IMR-90 (cell line): ENCODE measurements at regions not wholly inside any gene's neighbourhood (a gene's known extent, or its start where the extent isn't known, plus 50 kb on each side); places are given as distances from the start of the nearest gene placed in this dataset.

Source experiments
- ATAC-seq: fragments of 200-7000 bp; cut with Tn5 transposase; 2 replicates; pipeline ENCODE4 v1.9.1; 2020; ENCODE audit warnings: low read depth, mild to moderate bottlenecking, moderate library complexity
- BruUV-seq: library from RNA; stranded (reverse); fragments of 400-500 nt; replicated peaks from 2 replicates; lab custom pipeline; 2021; lab: Mats Ljungman, UMichigan
- CTCF ChIA-PET: fragments of 300-600 bp; formaldehyde crosslinking; extraction: SDS; loops from one replicate; lab custom pipeline; 2021; ENCODE audit warnings: antibody characterized with exemption; lab: Yijun Ruan, JAX
- POLR2A ChIA-PET: fragments of 300-600 bp; sonication (Branson Sonifier 250); formaldehyde crosslinking; loops from one replicate; lab custom pipeline; 2022; ENCODE audit warnings: antibody characterized with exemption; ENCODE audit not compliant: unreplicated experiment; lab: Charles Lee
- DNase-seq: peaks from one replicate; pipeline ENCODE4 v3.0.0; 2013
- H2AFZ ChIP-seq: replicated peaks from 2 replicates; pipeline ENCODE3; 2013; ENCODE audit warnings: low read length, mild to moderate bottlenecking; ENCODE audit not compliant: poor library complexity
- H2AK5ac ChIP-seq: 2 replicates; pipeline ENCODE4 v1.6.1; 2013; ENCODE audit warnings: low read depth, low read length, inconsistent platforms
- H2AK9ac ChIP-seq: replicated peaks from 2 replicates; pipeline ENCODE3; 2013; ENCODE audit warnings: mild to moderate bottlenecking, low read depth, low read length, moderate library complexity; ENCODE audit not compliant: poor library complexity
- H2BK120ac ChIP-seq: 2 replicates; pipeline ENCODE4 v1.6.1; 2013; ENCODE audit warnings: low read depth, low read length, inconsistent platforms
- H2BK15ac ChIP-seq: 3 replicates; pipeline ENCODE4 v1.6.1; 2013; ENCODE audit warnings: low read depth, low read length, inconsistent platforms
- H2BK20ac ChIP-seq: 2 replicates; pipeline ENCODE4 v1.6.1; 2013; ENCODE audit warnings: low read depth, mild to moderate bottlenecking, inconsistent platforms, low read length, moderate library complexity
- H2BK5ac ChIP-seq: 2 replicates; pipeline ENCODE4 v1.6.1; 2013; ENCODE audit warnings: mild to moderate bottlenecking, low read depth, low read length, inconsistent platforms; ENCODE audit not compliant: poor library complexity, severe bottlenecking
- H3K14ac ChIP-seq: replicated peaks from 2 replicates; pipeline ENCODE4 v1.6.1; 2013; ENCODE audit warnings: low read depth, low read length, inconsistent platforms
- H3K18ac ChIP-seq: 2 replicates; pipeline ENCODE4 v1.6.1; 2013; ENCODE audit warnings: low read depth, low read length, control low read depth
- H3K23ac ChIP-seq: 2 replicates; pipeline ENCODE4 v1.6.1; 2013; ENCODE audit warnings: low read depth, low read length, inconsistent platforms
- H3K27ac ChIP-seq: 2 replicates; pipeline ENCODE4 v1.5.1; 2013; ENCODE audit warnings: mild to moderate bottlenecking, control low read depth, low read length; ENCODE audit not compliant: insufficient read depth
- H3K27me3 ChIP-seq: 2 replicates; pipeline ENCODE4 v1.6.1; 2013; ENCODE audit warnings: low read length; ENCODE audit not compliant: control insufficient read depth, insufficient read depth
- H3K36me3 ChIP-seq: 2 replicates; pipeline ENCODE4 v1.6.1; 2013; ENCODE audit warnings: low read length, mixed read lengths; ENCODE audit not compliant: control insufficient read depth, insufficient read depth
- H3K4ac ChIP-seq: 2 replicates; pipeline ENCODE4 v1.6.1; 2013; ENCODE audit warnings: low read depth, low read length, inconsistent platforms
- H3K4me1 ChIP-seq: 2 replicates; pipeline ENCODE4 v1.6.1; 2013; ENCODE audit warnings: low read length, mixed read lengths; ENCODE audit not compliant: control insufficient read depth, insufficient read depth
- H3K4me2 ChIP-seq: 2 replicates; pipeline ENCODE4 v1.6.1; 2013; ENCODE audit warnings: low read depth, mild to moderate bottlenecking, control low read depth, low read length, moderate library complexity
- H3K4me3 ChIP-seq: 2 replicates; pipeline ENCODE4 v1.5.1; 2013; ENCODE audit warnings: low read depth, mild to moderate bottlenecking, control low read depth, low read length, moderate library complexity; ENCODE audit not compliant: insufficient read depth
- H3K56ac ChIP-seq: 2 replicates; pipeline ENCODE4 v1.6.1; 2013; ENCODE audit warnings: low read length, inconsistent platforms; ENCODE audit not compliant: insufficient read depth; ENCODE audit errors: extremely low read depth
- H3K79me1 ChIP-seq, 2 experiments: 2 replicates each; pipeline ENCODE4 v1.6.1; 2013; ENCODE audit warnings: low read length in 2 of 2, inconsistent platforms in 1 of 2, low read depth in 1 of 2
- H3K9ac ChIP-seq: 2 replicates; pipeline ENCODE4 v1.6.1; 2013; ENCODE audit warnings: low read depth, low read length, control low read depth
- H3K9me1 ChIP-seq: 2 replicates; pipeline ENCODE4 v1.6.1; 2013; ENCODE audit warnings: low read length, inconsistent platforms; ENCODE audit not compliant: insufficient read depth
- H3K9me3 ChIP-seq: 2 replicates; pipeline ENCODE4 v1.6.1; 2013; ENCODE audit warnings: low read length; ENCODE audit not compliant: control insufficient read depth, insufficient read depth
- H4K20me1 ChIP-seq: 2 replicates; pipeline ENCODE4 v1.6.1; 2013; ENCODE audit warnings: low read length, inconsistent platforms; ENCODE audit not compliant: insufficient read depth
- H4K5ac ChIP-seq: 2 replicates; pipeline ENCODE4 v1.6.1; 2013; ENCODE audit warnings: mild to moderate bottlenecking, low read depth, low read length, control low read depth
- H4K8ac ChIP-seq, 2 experiments: 2 replicates each; pipeline ENCODE4 v1.6.1; 2013; ENCODE audit warnings: low read depth in 2 of 2, low read length in 2 of 2, control low read depth in 1 of 2, inconsistent platforms in 1 of 2
- H4K91ac ChIP-seq: 2 replicates; pipeline ENCODE4 v1.6.1; 2013; ENCODE audit warnings: low read depth, low read length, inconsistent platforms; ENCODE audit not compliant: insufficient read depth
- BHLHE40 ChIP-seq: fragments of 150-350 bp; IDR thresholded peaks from 2 replicates; pipeline ENCODE4 v1.6.1; 2016; ENCODE audit warnings: mild to moderate bottlenecking, low read depth, low read length
- ELK1 ChIP-seq: fragments of 150-350 bp; IDR thresholded peaks from 2 replicates; pipeline ENCODE4 v1.6.1; 2016; ENCODE audit warnings: low read depth, mild to moderate bottlenecking, low read length, moderate library complexity, borderline replicate concordance
- FOS ChIP-seq: fragments of 150-350 bp; IDR thresholded peaks from 2 replicates; pipeline ENCODE4 v1.6.1; 2016; ENCODE audit warnings: low read depth, low read length
- MAFK ChIP-seq: IDR thresholded peaks from 2 replicates; pipeline ENCODE4 v1.6.1; 2012; ENCODE audit warnings: low read depth, low read length, improper control_type of control experiment
- MAZ ChIP-seq: IDR thresholded peaks from 2 replicates; pipeline ENCODE4 v1.6.1; 2012; ENCODE audit warnings: low read depth, mild to moderate bottlenecking, low read length, improper control_type of control experiment, moderate library complexity, borderline replicate concordance
- MXI1 ChIP-seq: IDR thresholded peaks from 2 replicates; pipeline ENCODE4 v1.6.1; 2012; ENCODE audit warnings: low read depth, mild to moderate bottlenecking, low read length, moderate library complexity, borderline replicate concordance
- NFE2L2 ChIP-seq: fragments of 150-350 bp; IDR thresholded peaks from 2 replicates; pipeline ENCODE4 v1.6.1; 2016; ENCODE audit warnings: low read depth, mild to moderate bottlenecking, low read length
- POLR2A ChIP-seq: IDR thresholded peaks from 2 replicates; pipeline ENCODE4 v1.6.1; 2012; ENCODE audit warnings: mild to moderate bottlenecking, low read depth, low read length
- RAD21 ChIP-seq: IDR thresholded peaks from 2 replicates; pipeline ENCODE4 v1.6.1; 2012; ENCODE audit warnings: low read length, improper control_type of control experiment
- USF2 ChIP-seq: fragments of 150-350 bp; IDR thresholded peaks from 2 replicates; pipeline ENCODE4 v1.6.1; 2017; ENCODE audit warnings: mild to moderate bottlenecking, antibody characterized with exemption, low read length, low read depth
- WGBS, 2 experiments: methylation state at CpG; one replicate each; pipeline versions ENCODE4 v1.1.5 to v1.1.7; 2013; ENCODE audit warnings: missing lambda C conversion rate in 2 of 2; ENCODE audit not compliant: insufficient read length in 1 of 2; ENCODE audit errors: extremely low coverage in 2 of 2; 5-methylcytosine and 5-hydroxymethylcytosine counted together
- dilution Hi-C: fragments of 300-500 bp; cut with HindIII; formaldehyde crosslinking; loops from one replicate; pipeline ENCODE4 v1.14.3; 2018; ENCODE audit warnings: low sequenced_read_pairs; ENCODE audit not compliant: unreplicated experiment
- in situ Hi-C: fragments of 300-500 bp; cut with MboI; formaldehyde crosslinking; loops from 3 replicates; pipeline ENCODE4 v1.14.3; 2019; ENCODE audit warnings: low sequenced_read_pairs, inconsistent platforms, mixed read lengths
- intact Hi-C: fragments of 100-400 bp; cut with micrococcal nuclease; formaldehyde crosslinking; loops from 2 replicates; pipeline ENCODE4 v1.10.0; 2022
- TF ChIP-seq, protein P1 (sequence below): conservative IDR thresholded peaks from 2 replicates; pipeline ENCODE4 v1.5.1; 2012; ENCODE audit warnings: mild to moderate bottlenecking, low read depth, low read length, improper control_type of control experiment

GRCh38 chr13:40376296-40376849 is 290.1 kb downstream of the FOXO1 start:
- Histone ChIP-seq H4K5ac (no peak overlapping the region), H2BK5ac (no peak overlapping the region), H2BK120ac (no peak overlapping the region), H4K8ac (no peak overlapping the region), H2AFZ (no peak overlapping the region), H3K27ac (no peak overlapping the region), H2AK5ac (no peak overlapping the region), H3K27me3 (peaks cover 18% of the 10 kb centered on the region), H4K91ac (no peak overlapping the region), H3K9me3 (no peaks in the 10 kb centered on the region), H3K56ac (no peak overlapping the region), H3K18ac (no peak overlapping the region), H3K4me3 (no peak overlapping the region), H3K36me3 (no peaks in the 10 kb centered on the region), H2BK20ac (no peak overlapping the region), H3K23ac (no peak overlapping the region), H3K79me1 (no peaks in the 10 kb centered on the region), H2AK9ac (no peak overlapping the region), H3K9me1 (no peaks in the 10 kb centered on the region), H3K4me2 (no peak overlapping the region), H3K4me1 (no peaks in the 10 kb centered on the region), H2BK15ac (no peak overlapping the region), H3K9ac (no peak overlapping the region), H4K20me1 (no peaks in the 10 kb centered on the region), H3K4ac (no peak overlapping the region), H3K14ac (no peak overlapping the region)
- in situ Hi-C loops: no loop called here
- 80% methylated on average over 2 of the region's 4 CpGs; no CpG with 5 or more reads in 1 of the 2 experiments for WGBS, 2 experiments
- TF ChIP-seq BHLHE40 (no peak), MAZ (no peak), RAD21 (no peak), NFE2L2 (no peak), USF2 (no peak), POLR2A (no peak), ELK1 (no peak), FOS (no peak), MXI1 (no peak), MAFK (no peak)
- TF ChIP-seq, protein P1, sequence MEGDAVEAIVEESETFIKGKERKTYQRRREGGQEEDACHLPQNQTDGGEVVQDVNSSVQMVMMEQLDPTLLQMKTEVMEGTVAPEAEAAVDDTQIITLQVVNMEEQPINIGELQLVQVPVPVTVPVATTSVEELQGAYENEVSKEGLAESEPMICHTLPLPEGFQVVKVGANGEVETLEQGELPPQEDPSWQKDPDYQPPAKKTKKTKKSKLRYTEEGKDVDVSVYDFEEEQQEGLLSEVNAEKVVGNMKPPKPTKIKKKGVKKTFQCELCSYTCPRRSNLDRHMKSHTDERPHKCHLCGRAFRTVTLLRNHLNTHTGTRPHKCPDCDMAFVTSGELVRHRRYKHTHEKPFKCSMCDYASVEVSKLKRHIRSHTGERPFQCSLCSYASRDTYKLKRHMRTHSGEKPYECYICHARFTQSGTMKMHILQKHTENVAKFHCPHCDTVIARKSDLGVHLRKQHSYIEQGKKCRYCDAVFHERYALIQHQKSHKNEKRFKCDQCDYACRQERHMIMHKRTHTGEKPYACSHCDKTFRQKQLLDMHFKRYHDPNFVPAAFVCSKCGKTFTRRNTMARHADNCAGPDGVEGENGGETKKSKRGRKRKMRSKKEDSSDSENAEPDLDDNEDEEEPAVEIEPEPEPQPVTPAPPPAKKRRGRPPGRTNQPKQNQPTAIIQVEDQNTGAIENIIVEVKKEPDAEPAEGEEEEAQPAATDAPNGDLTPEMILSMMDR: no peak
- DNase-seq: no peak
- ATAC-seq: no peak
- dilution Hi-C loops: no loop called here
- no TSS peak for BruUV-seq
- ChIA-PET CTCF (no interaction called here), POLR2A (no interaction called here)
- intact Hi-C loops: no loop called here
